RPMI7951 (cell line): ENCODE measurements at regions not wholly inside any gene's neighbourhood (a gene's known extent, or its start where the extent isn't known, plus 50 kb on each side); places are given as distances from the start of the nearest gene placed in this dataset.
"Not testable (repeated sequence)": the region's sequence is repeated elsewhere in the genome, so short reads cannot be mapped to it uniquely, and the experiment has no call there.

Source experiments
- DNase-seq: peaks from one replicate; pipeline ENCODE4 v3.0.0-alpha.2; 2012; ENCODE audit warnings: low read depth

GRCh38 chr6:126807876-126808275 is 310.6 kb upstream of the RSPO3 start:
- no peak for DNase-seq

GRCh38 chr6:126811321-126811720 is 307.1 kb upstream of the RSPO3 start:
- no peak for DNase-seq

GRCh38 chr6:126812010-126812409 is 306.5 kb upstream of the RSPO3 start:
- DNase-seq, result no peak

GRCh38 chr6:126812651-126813050 is 305.8 kb upstream of the RSPO3 start:
- DNase-seq, result no peak

- DNase-seq, result no peak
These were observed 297.8 kb upstream of the RSPO3 start for GRCh38 chr6:126820634-126821033.

- DNase-seq, result no peak
These were observed 296.8 kb upstream of the RSPO3 start for GRCh38 chr6:126821706-126822105.

- no peak for DNase-seq
These were observed 294.2 kb upstream of the RSPO3 start for GRCh38 chr6:126824226-126824625.

GRCh38 chr6:126824815-126825214 is 293.7 kb upstream of the RSPO3 start:
- DNase-seq, result no peak

GRCh38 chr6:126826166-126826714 is 292.2 kb upstream of the RSPO3 start:
- no peak for DNase-seq

- no peak for DNase-seq
These were observed 287.0 kb upstream of the RSPO3 start for GRCh38 chr6:126831461-126831860.

GRCh38 chr6:126842769-126843168 is 275.7 kb upstream of the RSPO3 start:
- DNase-seq, result no peak

GRCh38 chr6:126848119-126848518 is 270.4 kb upstream of the RSPO3 start:
- DNase-seq, result no peak

GRCh38 chr6:126867641-126868040 is 250.8 kb upstream of the RSPO3 start:
- DNase-seq, result no peak

- DNase-seq, result no peak
These were observed 245.1 kb upstream of the RSPO3 start for GRCh38 chr6:126873351-126873750.

- DNase-seq, result no peak
These were observed 244.7 kb upstream of the RSPO3 start for GRCh38 chr6:126873791-126874190.

GRCh38 chr6:126876446-126876845 is 242.0 kb upstream of the RSPO3 start:
- no peak for DNase-seq

GRCh38 chr6:126880964-126881363 is 237.5 kb upstream of the RSPO3 start:
- DNase-seq, result no peak

- no peak for DNase-seq
These were observed 232.4 kb upstream of the RSPO3 start for GRCh38 chr6:126886106-126886505.

GRCh38 chr6:126888727-126889725 is 229.4 kb upstream of the RSPO3 start:
- no peak for DNase-seq

GRCh38 chr6:126890055-126890454 is 228.4 kb upstream of the RSPO3 start:
- no peak for DNase-seq

GRCh38 chr6:126891158-126891557 is 227.3 kb upstream of the RSPO3 start:
- no peak for DNase-seq

- not testable (repeated sequence) for DNase-seq
These were observed 225.6 kb upstream of the RSPO3 start for GRCh38 chr6:126892869-126893268.

- no peak for DNase-seq
These were observed 220.7 kb upstream of the RSPO3 start for GRCh38 chr6:126897758-126898157.
